RPMI7951 (cell line): ENCODE measurements at regions not wholly inside any gene's neighbourhood (a gene's known extent, or its start where the extent isn't known, plus 50 kb on each side); places are given as distances from the start of the nearest gene placed in this dataset.
"Not testable (repeated sequence)": the region's sequence is repeated elsewhere in the genome, so short reads cannot be mapped to it uniquely, and the experiment has no call there.

Source experiments
- DNase-seq: peaks from one replicate; pipeline ENCODE4 v3.0.0-alpha.2; 2012; ENCODE audit warnings: low read depth

GRCh38 chr2:192983173-192983572, 788.4 kb upstream of the TMEFF2 start:
- DNase-seq, result no peak

DNA sequence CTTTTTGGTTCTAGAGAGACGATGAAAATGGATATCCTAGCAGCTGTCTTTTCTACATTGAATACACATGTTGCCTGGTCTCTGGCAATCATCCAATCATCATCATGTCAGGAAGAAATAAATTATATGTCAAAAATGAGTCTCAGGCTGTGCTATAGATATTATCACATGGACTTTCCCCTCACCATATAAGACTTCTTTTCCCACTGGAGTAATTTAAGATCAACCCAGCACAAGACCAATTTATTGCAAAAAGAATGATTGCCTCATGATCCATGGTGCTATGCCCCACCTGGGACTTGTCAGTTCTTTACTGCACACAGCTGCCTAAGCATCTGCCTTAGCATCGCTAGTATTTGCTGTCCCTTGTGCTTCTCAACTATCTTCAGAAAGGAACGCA, 783.7 kb upstream of the TMEFF2 start:
- DNase-seq, result no peak

- no peak for DNase-seq
Measured at GRCh38 chr2:192971981-192972380, 777.2 kb upstream of the TMEFF2 start.

- DNase-seq, result no peak
Measured at GRCh38 chr2:192969055-192969454, 774.3 kb upstream of the TMEFF2 start.

GRCh38 chr2:192960945-192961344, 766.2 kb upstream of the TMEFF2 start:
- no peak for DNase-seq

- DNase-seq, result not testable (repeated sequence)
Measured at GRCh38 chr2:192958615-192959014, 763.9 kb upstream of the TMEFF2 start.

GRCh38 chr2:192957425-192957824, 762.7 kb upstream of the TMEFF2 start:
- DNase-seq, result no peak

- no peak for DNase-seq
Measured at GRCh38 chr2:192953116-192953515, 758.4 kb upstream of the TMEFF2 start.

- no peak for DNase-seq
Measured at GRCh38 chr2:192952245-192952644, 757.5 kb upstream of the TMEFF2 start.

DNA sequence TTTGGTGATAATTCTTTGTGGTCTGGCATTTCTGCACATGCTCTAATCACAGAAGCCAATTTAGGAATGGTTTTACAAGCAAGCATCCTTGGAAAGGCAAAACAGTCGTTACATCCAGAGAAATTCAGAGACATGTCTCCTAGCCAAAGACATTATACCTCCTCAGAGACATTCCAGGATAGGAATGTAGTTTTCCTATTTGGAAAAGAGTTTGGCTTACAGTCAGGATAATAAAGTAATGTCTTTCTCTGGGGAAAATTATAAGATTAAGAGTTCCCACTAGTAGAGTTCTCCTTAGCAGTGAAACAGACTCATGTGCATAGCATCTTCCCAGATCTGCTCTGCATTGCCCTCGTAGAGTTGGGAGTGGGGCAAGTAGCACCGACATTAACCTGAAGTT, 753.6 kb upstream of the TMEFF2 start:
- DNase-seq, result no peak

- no peak for DNase-seq
Measured at GRCh38 chr2:192947352-192947751, 752.6 kb upstream of the TMEFF2 start.

DNA sequence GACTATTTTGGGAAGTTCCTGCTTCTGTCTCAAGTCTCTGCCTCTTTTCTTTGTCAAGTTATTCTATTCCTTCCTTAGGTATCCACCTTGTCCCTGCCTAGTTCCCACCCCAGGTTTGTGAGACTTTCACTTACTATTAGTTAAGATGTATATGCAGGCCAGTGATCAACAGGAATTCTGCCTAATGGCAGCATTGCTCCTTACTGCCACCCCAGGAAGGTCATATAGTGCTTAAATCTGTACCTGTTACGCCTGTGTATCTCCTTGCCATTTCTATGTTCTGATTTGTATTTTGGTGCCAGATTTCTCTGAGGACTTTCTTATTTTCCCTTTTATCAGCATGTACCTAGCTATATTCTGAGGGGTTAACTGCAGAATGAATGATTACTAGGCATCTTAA, 746.0 kb upstream of the TMEFF2 start:
- no peak for DNase-seq

- DNase-seq, result no peak
Measured at GRCh38 chr2:192932376-192932775, 737.6 kb upstream of the TMEFF2 start.

- DNase-seq, result not testable (repeated sequence)
Measured at GRCh38 chr2:192921631-192922030, 726.9 kb upstream of the TMEFF2 start.

- no peak for DNase-seq
Measured at GRCh38 chr2:192901446-192901845, 706.7 kb upstream of the TMEFF2 start.

- no peak for DNase-seq
Measured at GRCh38 chr2:192899466-192899865, 704.7 kb upstream of the TMEFF2 start.

GRCh38 chr2:192893976-192894375, 699.2 kb upstream of the TMEFF2 start:
- not testable (repeated sequence) for DNase-seq

DNA sequence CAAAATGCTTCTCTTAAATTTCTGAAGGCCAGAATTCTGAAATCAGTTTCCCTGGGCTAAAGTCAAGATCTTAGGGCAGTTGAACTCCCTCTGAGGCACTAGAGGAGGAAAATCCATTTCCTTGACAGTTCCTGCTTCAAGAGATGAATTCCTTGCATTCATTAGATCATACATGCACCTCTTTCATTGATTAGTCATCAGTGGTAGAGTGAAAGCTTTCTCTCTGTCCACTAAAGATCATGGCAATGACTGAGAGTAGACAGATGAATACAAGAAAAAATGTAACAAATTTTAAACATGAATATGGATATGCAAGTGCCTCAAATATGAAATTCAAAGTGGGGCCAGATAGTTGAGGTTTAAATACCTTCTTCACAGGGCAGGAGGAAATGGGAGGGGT, 693.4 kb upstream of the TMEFF2 start:
- DNase-seq, result no peak

DNA sequence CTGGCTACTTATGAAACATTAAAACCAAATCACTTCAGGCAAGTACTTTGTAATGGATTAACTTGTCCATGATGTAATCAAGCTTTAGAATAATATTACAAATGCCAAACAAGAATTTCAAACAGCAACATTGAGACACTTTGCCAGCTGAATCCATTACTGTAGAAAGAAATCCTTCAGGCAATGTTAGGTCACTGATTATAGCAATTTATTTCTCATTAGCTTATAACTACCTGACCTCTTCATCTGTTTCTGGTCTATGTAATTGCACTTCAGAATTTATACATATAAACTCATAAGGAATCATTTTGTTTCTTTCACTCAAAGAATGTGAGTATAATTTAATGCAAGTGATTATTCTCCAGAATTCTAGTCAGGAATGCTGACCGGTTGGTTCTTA, 692.6 kb upstream of the TMEFF2 start:
- DNase-seq, result no peak

DNA sequence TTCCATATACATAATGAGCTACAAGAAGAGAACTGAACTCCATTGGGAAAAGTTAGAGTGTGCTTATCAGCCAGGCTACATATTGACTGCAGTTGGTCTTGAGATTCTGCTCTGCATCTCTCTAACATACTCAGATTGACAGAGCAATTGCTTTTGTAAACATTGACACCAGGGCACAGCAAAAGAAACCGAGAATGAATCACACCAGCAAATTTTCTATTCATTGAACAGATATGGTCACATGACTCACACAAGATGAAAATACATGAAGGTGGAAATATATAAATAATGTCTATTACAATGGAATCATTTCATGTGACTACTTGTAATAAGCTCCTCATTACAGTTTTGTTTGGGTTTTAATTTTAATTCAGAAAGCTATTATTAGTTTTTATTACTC, 691.9 kb upstream of the TMEFF2 start:
- DNase-seq, result no peak

DNA sequence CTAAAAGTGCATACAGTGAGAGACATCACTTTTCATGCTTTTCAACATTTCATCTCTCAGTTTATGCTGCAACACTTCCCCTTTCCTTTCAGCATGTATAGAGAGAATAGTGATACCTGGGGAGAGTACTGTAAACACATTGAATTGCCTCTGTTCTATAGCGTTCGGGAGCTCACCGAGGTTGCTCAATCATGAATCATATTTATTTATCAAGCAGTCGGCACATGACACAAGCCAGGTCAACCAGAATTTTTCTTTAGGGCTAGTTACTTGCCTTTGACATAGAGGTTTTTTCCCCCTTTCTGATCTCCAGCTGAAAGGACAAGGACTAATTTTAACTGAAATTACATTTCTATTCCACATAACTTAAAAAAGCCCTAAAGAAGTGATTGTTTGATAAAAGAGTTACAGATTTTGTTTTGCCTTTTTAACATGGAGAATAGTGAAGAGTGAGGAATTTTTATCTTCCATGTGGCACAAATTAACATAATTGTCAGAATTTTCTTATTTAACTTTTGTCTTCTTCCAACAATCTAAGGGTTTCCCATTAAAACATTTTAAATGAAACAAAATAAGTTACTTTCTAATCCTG, 690.9 kb upstream of the TMEFF2 start:
- no peak for DNase-seq

DNA sequence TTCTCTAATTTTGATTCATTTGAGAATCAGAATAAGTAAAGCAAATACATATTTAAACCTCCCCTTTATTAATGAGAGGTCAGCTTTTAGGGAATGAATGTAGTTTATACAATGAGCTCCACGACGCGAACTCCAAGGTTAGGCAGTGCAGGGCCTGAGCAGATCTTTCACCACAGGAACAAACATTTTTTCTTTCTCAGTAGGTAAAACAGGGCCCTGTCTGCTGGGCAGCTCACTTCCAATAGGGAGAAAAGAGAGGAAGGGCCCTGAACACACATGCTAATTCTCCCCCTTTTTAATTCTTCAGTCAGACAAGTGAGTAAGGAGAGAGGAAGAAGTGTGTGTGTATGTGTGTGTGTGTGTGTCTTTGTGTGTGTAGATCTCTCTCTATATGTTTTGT, 682.4 kb upstream of the TMEFF2 start:
- DNase-seq, result no peak

DNA sequence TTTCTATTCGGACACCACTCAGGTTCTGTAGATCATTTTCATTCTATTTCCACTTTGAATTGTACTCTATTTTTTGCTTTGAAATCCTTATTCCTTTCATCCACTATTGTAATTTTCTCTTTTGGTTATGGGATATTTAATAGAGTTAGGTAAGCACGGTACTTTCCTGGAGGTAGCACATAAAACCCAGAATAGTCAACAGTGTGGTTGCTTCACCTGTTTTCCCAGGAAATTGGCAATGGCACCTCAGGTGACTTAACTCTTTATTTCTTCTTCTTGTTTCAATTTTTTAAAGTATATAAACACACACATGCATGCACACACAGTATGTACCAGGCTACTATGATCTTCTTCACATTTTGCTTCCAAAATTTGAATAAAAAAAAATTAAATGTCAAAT, 682.0 kb upstream of the TMEFF2 start:
- DNase-seq, result no peak

- no peak for DNase-seq
Measured at GRCh38 chr2:192854706-192855105, 660.0 kb upstream of the TMEFF2 start.

DNA sequence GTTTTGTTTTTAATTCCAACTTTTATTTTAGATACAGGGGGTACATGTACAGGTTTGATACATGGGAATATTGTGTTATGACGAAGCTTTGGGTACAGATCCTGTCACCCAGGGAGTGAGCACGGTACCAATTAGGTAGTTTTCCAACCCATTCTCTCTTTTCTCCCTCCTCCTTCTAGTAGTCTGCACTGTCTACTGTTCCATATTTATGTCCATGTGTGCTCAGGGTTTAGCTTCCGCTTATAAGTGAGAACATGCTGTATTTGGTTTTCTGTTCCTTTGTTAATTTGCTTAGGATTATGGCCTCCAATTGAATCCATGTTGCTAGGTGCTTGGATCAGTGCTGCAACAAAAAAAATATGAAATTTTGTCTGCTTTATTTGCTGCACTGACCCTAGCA, 659.3 kb upstream of the TMEFF2 start:
- no peak for DNase-seq
